ENCODE measurements at regions not wholly inside any gene's neighbourhood (a gene's known extent, or its start where the extent isn't known, plus 50 kb on each side); places are given as distances from the start of the nearest gene placed in this dataset.

GRCh38 chr1:30600258-30600657 lies 123.1 kb downstream of the MATN1 start:
- H3K4me1 Mint-ChIP-seq (ENCODE audit: low read depth) = no peaks in the 10 kb centered on the region
- H3K27ac Mint-ChIP-seq = no peak overlapping the region
- no peak for ATAC-seq (replicated peaks in 1 of 2)

GRCh38 chr1:30599721-30600120 lies 123.7 kb downstream of the MATN1 start:
- Mint-ChIP-seq H3K36me3 (ENCODE audit: insufficient read depth in 2 of 2) (no peaks in the 10 kb centered on the region), H3K4me1 (ENCODE audit: low read depth) (no peaks in the 10 kb centered on the region), H3K27me3 (ENCODE audit: low read depth) (peaks cover 17% of the 10 kb centered on the region), H3K27ac (no peak overlapping the region), H3K4me3 (no peak overlapping the region), H3K9me3 (no peaks in the 10 kb centered on the region)
- ATAC-seq (replicated peaks in 1 of 2) = no peak
- DNase-seq = no peak

More at GRCh38 chr1:30600258-30600657, 123.1 kb downstream of the MATN1 start:
- no peaks in the 10 kb centered on the region for H3K9me3 Mint-ChIP-seq
- no peak overlapping the region for H3K4me3 Mint-ChIP-seq
- no peak for DNase-seq
- H3K27me3 Mint-ChIP-seq (ENCODE audit: low read depth) = peaks cover 11% of the 10 kb centered on the region
- no peaks in the 10 kb centered on the region for H3K36me3 Mint-ChIP-seq (ENCODE audit: insufficient read depth in 2 of 2)

- Mint-ChIP-seq H3K4me3 (no peak overlapping the region), H3K27me3 (ENCODE audit: low read depth) (peaks cover 19% of the 10 kb centered on the region)
- ATAC-seq (replicated peaks in 1 of 2) = no peak
These were observed 124.7 kb downstream of the MATN1 start for GRCh38 chr1:30598571-30599114.

GRCh38 chr1:30597711-30598110 lies 125.7 kb downstream of the MATN1 start:
- Mint-ChIP-seq H3K27me3 (ENCODE audit: low read depth) (peaks cover 23% of the 10 kb centered on the region), H3K27ac (no peak overlapping the region), H3K4me1 (ENCODE audit: low read depth) (no peaks in the 10 kb centered on the region), H3K36me3 (ENCODE audit: insufficient read depth in 2 of 2) (no peaks in the 10 kb centered on the region), H3K9me3 (no peaks in the 10 kb centered on the region), H3K4me3 (no peak overlapping the region)
- DNase-seq (no peak), ATAC-seq (replicated peaks in 1 of 2) (no peak)

More at GRCh38 chr1:30598571-30599114, 124.7 kb downstream of the MATN1 start:
- H3K27ac Mint-ChIP-seq = no peak overlapping the region
- no peak for DNase-seq
- H3K36me3 Mint-ChIP-seq (ENCODE audit: insufficient read depth in 2 of 2) = no peaks in the 10 kb centered on the region
- no peaks in the 10 kb centered on the region for H3K4me1 Mint-ChIP-seq (ENCODE audit: low read depth)
- H3K9me3 Mint-ChIP-seq = no peaks in the 10 kb centered on the region

DNA sequence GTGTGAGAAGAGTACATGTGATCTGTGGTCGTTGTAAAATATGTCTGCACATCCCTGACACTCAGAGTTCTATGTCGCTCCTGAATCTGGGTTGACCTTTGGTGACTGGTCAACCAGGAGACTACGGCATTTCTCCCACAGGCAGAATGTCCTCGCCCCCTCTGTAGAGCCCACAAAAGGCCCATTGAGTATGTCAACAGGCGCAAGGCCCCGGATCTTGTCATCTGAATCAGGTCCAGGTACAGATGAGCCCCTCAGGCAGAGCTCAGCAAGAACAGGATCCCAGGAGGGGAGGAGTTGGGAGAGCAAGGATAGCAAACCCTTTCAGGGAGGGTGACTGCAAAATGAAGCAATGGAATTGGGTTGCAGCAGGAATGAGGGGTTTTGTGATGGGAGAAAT lies 126.5 kb downstream of the MATN1 start:
- ATAC-seq (replicated peaks in 1 of 2) (no peak), DNase-seq (no peak)
- Mint-ChIP-seq H3K36me3 (ENCODE audit: insufficient read depth in 2 of 2) (no peaks in the 10 kb centered on the region), H3K9me3 (no peaks in the 10 kb centered on the region), H3K27me3 (ENCODE audit: low read depth) (peaks cover 29% of the 10 kb centered on the region), H3K4me1 (ENCODE audit: low read depth) (no peaks in the 10 kb centered on the region), H3K4me3 (no peak overlapping the region), H3K27ac (no peak overlapping the region)

DNA sequence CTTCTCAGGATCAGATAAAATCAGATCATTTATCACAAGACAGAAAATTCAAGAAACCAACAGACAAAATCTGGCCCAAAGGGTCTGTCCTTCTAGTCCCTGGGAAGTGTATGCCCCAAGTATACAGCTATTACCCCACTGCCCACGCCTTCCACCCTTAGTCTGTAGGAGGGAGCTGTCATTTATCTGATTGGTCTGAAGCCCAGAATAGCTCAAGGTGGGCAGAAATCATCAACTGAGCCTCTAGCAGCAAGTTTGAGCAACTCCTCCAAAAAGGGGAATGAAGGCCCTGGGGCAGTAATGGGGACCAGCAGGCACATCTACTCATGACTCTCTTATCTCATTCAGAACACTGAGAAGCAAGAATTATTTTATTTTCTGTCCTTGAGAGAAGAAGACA lies 126.9 kb downstream of the MATN1 start:
- no peak overlapping the region for H3K4me3 Mint-ChIP-seq
- no peaks in the 10 kb centered on the region for H3K4me1 Mint-ChIP-seq (ENCODE audit: low read depth)
- no peak for ATAC-seq (replicated peaks in 1 of 2)
- no peaks in the 10 kb centered on the region for H3K36me3 Mint-ChIP-seq (ENCODE audit: insufficient read depth in 2 of 2)
- DNase-seq = no peak
- peaks cover 30% of the 10 kb centered on the region for H3K27me3 Mint-ChIP-seq (ENCODE audit: low read depth)
- no peaks in the 10 kb centered on the region for H3K9me3 Mint-ChIP-seq
- no peak overlapping the region for H3K27ac Mint-ChIP-seq

DNA sequence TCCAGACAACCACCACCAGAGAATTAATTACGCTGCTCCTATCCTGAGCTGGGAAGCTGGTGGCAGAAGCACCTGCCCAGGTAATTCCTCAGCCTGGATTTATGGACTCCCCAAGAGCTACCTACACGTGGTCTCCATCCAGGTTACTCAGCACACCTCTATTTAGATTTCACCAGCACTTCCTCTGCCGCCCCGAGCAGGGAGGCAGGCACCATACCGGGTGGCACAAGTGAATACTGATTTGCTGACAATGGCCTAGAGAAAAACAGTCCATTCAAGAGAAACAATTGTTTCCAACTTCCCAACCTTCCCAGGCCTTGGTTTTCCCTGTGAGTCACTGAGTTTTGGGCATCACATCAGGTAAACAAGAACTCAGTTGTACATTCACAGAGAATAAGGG lies 134.3 kb downstream of the MATN1 start:
- Mint-ChIP-seq H3K4me3 (no peak overlapping the region), H3K36me3 (ENCODE audit: insufficient read depth in 2 of 2) (peaks cover 1 to 7% of the 10 kb centered on the region in 2 donors), H3K9me3 (peaks cover 3 to 6% of the 10 kb centered on the region in 2 donors), H3K27me3 (ENCODE audit: low read depth) (peaks cover 47% of the 10 kb centered on the region), H3K4me1 (ENCODE audit: low read depth) (no peaks in the 10 kb centered on the region), H3K27ac (no peak overlapping the region)
- ATAC-seq (replicated peaks in 1 of 2) (no peak), DNase-seq (no peak)

- no peak overlapping the region for H3K27ac Mint-ChIP-seq
- H3K9me3 Mint-ChIP-seq = peaks cover 4 to 6% of the 10 kb centered on the region in 2 donors
- no peaks in the 10 kb centered on the region for H3K4me1 Mint-ChIP-seq (ENCODE audit: low read depth)
- H3K36me3 Mint-ChIP-seq (ENCODE audit: insufficient read depth in 2 of 2) = peaks cover 4 to 8% of the 10 kb centered on the region in 2 donors
- no peak for DNase-seq
- ATAC-seq (replicated peaks in 1 of 2) = no peak
- H3K27me3 Mint-ChIP-seq (ENCODE audit: low read depth) = peaks cover 49% of the 10 kb centered on the region
- no peak overlapping the region for H3K4me3 Mint-ChIP-seq
These were observed 134.9 kb downstream of the MATN1 start for GRCh38 chr1:30588311-30589073.

DNA sequence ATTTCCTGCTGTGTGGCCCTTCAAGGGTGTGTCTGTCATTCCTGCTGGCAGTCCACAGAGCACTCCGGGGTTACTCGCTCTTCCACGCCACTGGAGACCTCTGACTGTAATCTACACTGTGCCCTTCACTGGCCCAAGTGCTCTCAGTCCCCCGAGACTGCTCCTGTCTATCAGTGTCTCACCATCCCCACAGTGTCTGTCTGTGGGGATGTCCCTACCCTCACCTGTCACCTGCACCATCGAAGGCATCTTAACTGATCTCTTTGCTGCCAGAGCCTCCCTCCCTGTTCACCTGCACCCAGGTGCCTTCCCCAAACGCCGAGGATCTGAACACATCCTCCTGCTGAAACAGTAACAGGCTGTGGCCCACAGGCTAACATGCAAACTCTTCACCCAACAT lies 136.7 kb downstream of the MATN1 start:
- Mint-ChIP-seq H3K36me3 (ENCODE audit: insufficient read depth in 2 of 2) (peaks cover 6 to 10% of the 10 kb centered on the region in 2 donors), H3K27ac (no peak overlapping the region), H3K4me1 (ENCODE audit: low read depth) (no peaks in the 10 kb centered on the region), H3K27me3 (ENCODE audit: low read depth) (peaks cover 56% of the 10 kb centered on the region), H3K4me3 (no peak overlapping the region), H3K9me3 (peaks cover 8 to 10% of the 10 kb centered on the region in 2 donors)
- no peak for ATAC-seq (replicated peaks in 1 of 2)
- DNase-seq = no peak

GRCh38 chr1:30579580-30579979 lies 143.8 kb downstream of the MATN1 start:
- ATAC-seq (replicated peaks in 1 of 2) (no peak), DNase-seq (no peak)
- Mint-ChIP-seq H3K4me3 (no peak overlapping the region), H3K36me3 (ENCODE audit: insufficient read depth in 2 of 2) (peaks cover 6% of the 10 kb centered on the region in 2 donors), H3K4me1 (ENCODE audit: low read depth) (no peaks in the 10 kb centered on the region), H3K27me3 (ENCODE audit: low read depth) (peaks cover 39% of the 10 kb centered on the region), H3K9me3 (peaks cover 7 to 8% of the 10 kb centered on the region in 2 donors), H3K27ac (no peak overlapping the region)

DNA sequence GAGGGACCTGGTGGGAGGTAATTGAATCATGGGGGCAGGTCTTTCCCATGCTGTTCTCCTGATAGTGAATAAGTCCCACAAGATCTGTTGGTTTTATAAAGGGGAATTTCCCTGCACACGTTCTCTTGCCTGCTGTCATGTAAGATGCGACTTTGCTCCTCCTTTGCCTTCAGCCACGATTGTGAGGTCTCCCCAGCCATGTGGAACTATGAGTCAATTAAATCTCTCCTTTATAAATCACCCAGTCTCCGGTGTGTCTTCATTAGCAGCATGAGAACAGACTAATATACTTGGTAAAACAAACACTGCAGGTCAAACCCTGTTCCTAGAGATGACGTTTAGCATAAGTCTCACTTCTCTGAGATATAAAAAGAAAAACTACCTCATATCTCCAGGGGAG lies 148.3 kb downstream of the MATN1 start:
- H3K27ac Mint-ChIP-seq = no peak overlapping the region
- no peak for ATAC-seq (replicated peaks in 1 of 2)
- no peaks in the 10 kb centered on the region for H3K9me3 Mint-ChIP-seq
- no peaks in the 10 kb centered on the region for H3K4me1 Mint-ChIP-seq (ENCODE audit: low read depth)
- no peak for DNase-seq
- peaks cover 8% of the 10 kb centered on the region for H3K27me3 Mint-ChIP-seq (ENCODE audit: low read depth)
- H3K4me3 Mint-ChIP-seq = no peak overlapping the region
- no peaks in the 10 kb centered on the region for H3K36me3 Mint-ChIP-seq (ENCODE audit: insufficient read depth in 2 of 2)

DNA sequence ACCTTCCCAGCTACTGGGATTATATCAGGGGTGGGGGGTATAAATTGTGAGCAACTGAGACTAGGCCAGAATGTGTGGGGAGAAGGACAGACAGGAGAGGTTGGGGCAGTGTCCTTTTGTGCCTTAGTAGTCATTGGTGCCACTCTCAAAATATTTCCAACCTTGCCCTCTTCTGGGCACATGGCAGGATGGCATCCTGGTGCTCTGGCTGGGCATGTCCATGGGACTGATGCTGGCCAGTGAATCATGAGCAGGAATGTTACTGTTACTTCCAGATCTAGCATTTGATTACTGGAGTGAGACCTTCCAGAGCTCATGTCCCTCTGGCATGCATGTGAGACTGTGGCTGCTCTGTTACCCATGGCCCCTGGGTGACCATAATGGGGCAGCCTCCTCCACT lies 151.2 kb downstream of the MATN1 start:
- peaks cover 8% of the 10 kb centered on the region for H3K27me3 Mint-ChIP-seq (ENCODE audit: low read depth)
- no peak for DNase-seq
- H3K27ac Mint-ChIP-seq = no peak overlapping the region
- H3K4me3 Mint-ChIP-seq = no peak overlapping the region
- no peaks in the 10 kb centered on the region for H3K36me3 Mint-ChIP-seq (ENCODE audit: insufficient read depth in 2 of 2)
- H3K9me3 Mint-ChIP-seq = no peaks in the 10 kb centered on the region
- no peaks in the 10 kb centered on the region for H3K4me1 Mint-ChIP-seq (ENCODE audit: low read depth)
- no peak for ATAC-seq (replicated peaks in 1 of 2)

DNA sequence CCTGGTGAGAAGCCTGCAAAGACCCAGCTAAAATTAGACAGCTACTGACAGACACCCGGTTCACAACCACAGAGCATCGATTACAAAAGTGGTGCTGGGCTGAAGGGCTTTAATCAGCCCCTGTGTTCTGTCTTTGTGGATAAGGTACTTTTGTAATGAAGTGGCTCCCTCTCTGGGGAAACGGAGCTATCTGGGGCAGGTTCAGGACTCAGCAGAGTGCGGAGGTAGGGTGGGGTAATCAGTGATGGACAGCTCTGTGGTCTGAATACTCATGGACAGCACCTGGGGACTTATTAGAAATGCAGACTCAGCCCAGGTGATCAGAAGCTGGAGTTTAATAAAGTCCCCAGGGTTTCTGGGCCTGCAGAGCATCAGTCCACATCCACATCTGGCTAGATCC lies 152.0 kb downstream of the MATN1 start:
- H3K27ac Mint-ChIP-seq = no peak overlapping the region
- H3K4me3 Mint-ChIP-seq = no peak overlapping the region
- H3K9me3 Mint-ChIP-seq = no peaks in the 10 kb centered on the region
- H3K4me1 Mint-ChIP-seq (ENCODE audit: low read depth) = no peaks in the 10 kb centered on the region
- DNase-seq (no peak), ATAC-seq (replicated peaks in 1 of 2) (no peak)
- peaks cover 8% of the 10 kb centered on the region for H3K27me3 Mint-ChIP-seq (ENCODE audit: low read depth)
- H3K36me3 Mint-ChIP-seq (ENCODE audit: insufficient read depth in 2 of 2) = no peaks in the 10 kb centered on the region

- no peak for ATAC-seq (replicated peaks in 1 of 2)
- peaks cover 0 to 3% of the 10 kb centered on the region in 2 donors for H3K9me3 Mint-ChIP-seq
- no peaks in the 10 kb centered on the region for H3K4me1 Mint-ChIP-seq (ENCODE audit: low read depth)
- DNase-seq = no peak
- no peak overlapping the region for H3K27ac Mint-ChIP-seq
- no peaks in the 10 kb centered on the region for H3K27me3 Mint-ChIP-seq (ENCODE audit: low read depth)
- no peak overlapping the region for H3K4me3 Mint-ChIP-seq
- no peaks in the 10 kb centered on the region for H3K36me3 Mint-ChIP-seq (ENCODE audit: insufficient read depth in 2 of 2)
These were observed 154.0 kb downstream of the MATN1 start for GRCh38 chr1:30569384-30569783.

Measured in activated T-cell treated with anti-CD3 and anti-CD28 coated beads, Interleukin-2, amount 50 U/mL, for 72 hours (primary cell).